HuH-7.5 (cell line): ENCODE measurements at regions not wholly inside any gene's neighbourhood (a gene's known extent, or its start where the extent isn't known, plus 50 kb on each side); places are given as distances from the start of the nearest gene placed in this dataset.
"Not testable (repeated sequence)": the region's sequence is repeated elsewhere in the genome, so short reads cannot be mapped to it uniquely, and the experiment has no call there.

Experiments
- DNase-seq: peaks from one replicate; pipeline ENCODE4 v3.0.0; 2011; ENCODE audit warnings: low spot score

DNA sequence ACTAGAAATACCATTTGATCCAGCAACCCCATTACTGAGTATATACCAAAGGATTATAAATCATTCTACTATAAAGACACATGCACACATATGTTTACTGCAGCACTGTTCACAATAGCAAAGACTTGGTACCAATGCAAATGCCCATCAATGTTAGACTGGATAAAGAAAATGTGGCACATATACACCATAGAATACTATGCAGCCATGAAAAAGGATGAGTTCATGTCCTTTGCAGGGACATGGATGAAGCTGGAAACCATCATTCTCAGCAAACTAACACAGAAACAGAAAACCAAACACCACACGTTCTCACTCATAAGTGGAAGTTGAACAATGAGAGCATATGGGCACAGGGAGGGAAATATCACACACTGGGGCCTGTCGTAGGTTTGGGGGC, 106.0 kb downstream of the SPATA18 start:
- DNase-seq: not testable (repeated sequence)

DNA sequence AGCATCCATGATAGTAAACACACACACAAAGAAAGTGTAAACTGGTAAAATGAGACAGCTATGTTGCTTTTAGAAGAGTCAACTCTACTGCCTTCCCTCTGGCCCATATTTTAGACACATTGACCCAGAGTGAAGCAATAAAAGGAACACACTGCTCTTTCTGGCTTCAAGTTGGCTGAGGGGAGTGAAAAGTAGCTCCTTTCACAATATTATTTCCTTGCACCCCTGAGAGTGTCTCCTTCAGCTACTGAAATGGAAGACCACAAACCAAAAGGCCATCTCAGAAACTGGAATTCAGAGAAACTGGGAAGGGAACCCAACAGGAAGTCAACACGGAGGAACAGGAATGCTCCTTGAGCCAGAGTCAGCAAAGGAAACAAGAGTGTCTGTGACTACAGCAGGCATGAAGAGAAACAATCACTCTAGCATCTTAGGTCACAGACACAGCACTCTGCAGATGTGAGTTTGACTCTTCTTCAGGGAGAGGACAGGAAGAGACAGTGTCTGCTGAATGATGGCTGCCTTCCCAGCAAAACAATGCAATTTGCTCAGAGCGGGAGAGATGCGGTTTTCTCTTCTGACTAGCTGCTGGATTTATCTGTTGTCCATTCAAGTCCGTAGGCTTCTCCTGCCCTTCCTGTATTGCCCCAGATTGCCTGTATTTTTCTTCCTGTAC, 106.7 kb downstream of the SPATA18 start:
- DNase-seq: no peak

- no peak for DNase-seq
Measured at GRCh38 chr4:52160859-52161258, 109.8 kb downstream of the SPATA18 start.

- no peak for DNase-seq
Measured at GRCh38 chr4:52164116-52164515, 113.0 kb downstream of the SPATA18 start.

DNA sequence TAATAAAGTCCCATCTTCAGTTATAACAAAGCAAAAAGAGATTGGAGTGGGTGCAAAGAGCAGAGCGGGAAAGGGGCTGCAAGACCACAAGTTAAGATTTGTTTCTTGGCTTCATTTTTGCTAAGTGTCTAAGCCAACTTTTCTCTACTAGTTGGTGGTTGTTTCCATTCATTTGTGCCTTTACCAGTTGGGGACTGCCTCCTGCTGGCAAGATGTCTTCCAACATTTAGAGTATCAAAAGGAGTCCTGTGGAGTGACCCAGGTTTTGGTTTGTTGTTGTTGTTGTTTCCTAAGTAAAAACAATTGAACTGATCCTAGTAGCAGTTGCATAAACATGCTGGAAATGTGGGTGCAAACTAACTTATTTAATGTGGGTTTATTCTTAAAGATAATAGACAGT, 121.1 kb downstream of the SPATA18 start:
- DNase-seq: no peak

- no peak for DNase-seq
Measured at GRCh38 chr4:52173470-52174045, 122.5 kb downstream of the SPATA18 start.

DNA sequence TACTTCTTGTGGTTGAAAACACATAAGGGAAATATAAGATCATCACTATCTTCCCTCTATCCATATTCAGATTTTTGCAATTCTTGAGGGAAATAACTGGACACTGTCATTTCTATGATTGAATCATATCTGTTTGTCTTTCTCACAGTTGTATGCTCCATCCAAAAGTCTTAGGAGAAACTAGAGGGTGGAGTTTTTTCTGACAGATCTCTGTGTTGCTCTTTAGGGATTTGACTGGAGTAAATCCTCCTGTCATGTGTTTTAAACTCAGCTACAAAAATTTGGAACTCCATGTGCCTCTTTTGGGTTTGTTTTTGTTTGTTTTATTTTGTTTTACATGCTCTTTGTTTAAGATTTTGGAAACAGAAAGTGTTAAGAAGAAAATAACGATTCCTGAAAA, 136.5 kb downstream of the SPATA18 start:
- no peak for DNase-seq

DNA sequence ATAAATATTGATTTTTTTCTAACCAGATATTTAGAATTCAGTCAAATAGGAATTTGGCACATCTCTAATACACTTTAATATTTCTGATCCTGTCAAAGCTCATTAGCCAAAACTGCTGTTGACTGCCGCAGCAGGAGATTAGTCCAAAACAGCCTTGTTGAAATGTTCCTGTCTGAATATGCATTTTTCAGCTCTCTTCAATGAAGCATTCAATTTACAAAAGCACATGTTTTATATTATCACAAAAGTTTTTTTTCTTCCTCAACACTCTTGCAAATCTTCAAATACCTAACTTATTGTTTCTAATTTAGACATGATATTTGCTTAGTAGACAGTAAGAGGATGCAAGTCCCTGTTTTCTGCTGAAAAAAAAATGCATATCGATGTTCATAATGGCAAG, 140.9 kb downstream of the SPATA18 start:
- no peak for DNase-seq

- DNase-seq: no peak
Measured at GRCh38 chr4:52192721-52193135, 141.6 kb downstream of the SPATA18 start.

DNA sequence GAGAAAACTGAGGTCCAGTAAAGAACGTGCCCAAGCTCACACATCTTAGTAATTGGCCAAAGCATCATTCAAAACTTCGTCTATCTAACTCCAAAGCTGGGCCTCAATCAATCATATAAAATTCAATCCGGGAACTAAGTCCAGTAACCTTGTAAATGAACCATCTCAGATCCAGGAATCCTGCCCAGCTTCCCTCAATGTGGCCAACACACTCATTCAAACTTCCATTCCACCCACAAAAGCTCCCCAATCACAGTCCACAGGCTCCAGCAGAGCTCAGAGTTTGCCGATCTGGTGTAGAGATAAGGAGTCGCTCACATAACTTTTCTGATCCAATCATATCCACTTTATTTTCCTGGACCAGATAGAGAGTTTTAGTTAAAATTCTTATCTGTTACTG, 144.8 kb downstream of the SPATA18 start:
- DNase-seq: no peak

- no peak for DNase-seq
Measured at GRCh38 chr4:52196606-52197130, 145.6 kb downstream of the SPATA18 start.

GRCh38 chr4:52197306-52197705, 146.2 kb downstream of the SPATA18 start:
- DNase-seq: no peak

DNA sequence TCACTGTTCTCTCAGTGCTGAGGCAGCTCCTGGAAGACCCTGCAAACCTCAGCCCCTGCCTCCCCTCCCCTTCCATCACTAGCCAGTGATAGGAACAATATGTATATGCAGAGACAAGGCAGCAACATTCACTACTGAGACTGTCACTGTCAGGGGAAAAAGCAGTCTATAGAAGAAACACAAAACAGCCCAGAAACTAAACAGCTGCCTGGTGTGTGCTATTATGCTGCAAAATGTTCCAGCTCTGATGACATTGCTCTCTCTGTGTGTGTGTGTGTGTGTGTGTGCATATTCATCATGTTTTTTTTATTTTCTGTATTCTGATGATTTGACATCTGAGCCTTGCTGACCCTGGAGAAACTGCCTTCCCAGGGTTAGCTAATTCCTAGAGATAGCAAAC, 147.2 kb downstream of the SPATA18 start:
- DNase-seq: no peak

- DNase-seq: no peak
Measured at GRCh38 chr4:52199574-52200338, 148.7 kb downstream of the SPATA18 start.

- DNase-seq: no peak
Measured at GRCh38 chr4:52200339-52200725, 149.2 kb downstream of the SPATA18 start.

GRCh38 chr4:52201715-52202114, 150.6 kb downstream of the SPATA18 start:
- DNase-seq: no peak

DNA sequence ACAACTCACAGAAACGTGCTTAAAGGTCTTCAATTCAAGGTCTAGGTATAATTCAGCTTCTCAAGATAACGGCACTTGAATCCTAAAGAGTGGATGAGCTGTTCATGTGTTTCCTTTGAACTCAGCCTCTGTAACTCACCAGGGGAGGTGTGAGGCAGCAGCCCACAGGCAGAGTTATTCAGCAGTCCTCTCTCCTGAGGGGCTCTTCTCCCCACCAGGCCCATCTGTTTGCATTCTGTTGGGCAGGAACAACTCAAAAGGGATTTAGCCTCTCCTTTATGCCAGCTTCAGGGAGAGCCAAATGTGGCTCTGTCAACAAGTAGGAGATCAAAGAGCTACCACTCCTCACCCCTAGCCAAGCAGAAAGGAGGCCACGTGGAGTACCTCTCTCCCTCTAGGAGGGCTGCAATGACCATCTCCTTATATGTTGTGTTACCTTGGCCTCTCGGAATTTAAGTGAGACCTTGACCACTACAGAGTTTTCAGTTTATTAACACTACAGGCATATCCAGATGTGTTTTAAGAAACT, 151.2 kb downstream of the SPATA18 start:
- no peak for DNase-seq

DNA sequence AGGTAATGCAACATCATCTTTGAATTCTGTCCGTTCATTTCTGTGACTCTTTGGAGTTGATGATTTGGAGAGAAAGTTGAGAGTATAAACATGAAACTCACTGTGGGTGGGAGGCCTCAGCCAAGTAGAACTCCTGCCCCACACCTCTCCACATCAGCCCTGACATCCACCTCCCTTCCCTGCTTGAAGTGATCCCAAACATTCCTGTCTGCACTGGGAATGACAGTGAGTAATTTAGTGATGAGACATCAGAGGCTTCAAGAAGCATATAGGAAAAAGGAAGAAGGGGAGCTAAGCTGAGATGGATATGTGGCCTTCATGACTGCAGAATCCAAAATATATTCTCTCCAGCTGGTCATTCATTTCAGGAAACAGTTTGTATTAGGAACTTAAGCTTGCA, 151.8 kb downstream of the SPATA18 start:
- no peak for DNase-seq

DNA sequence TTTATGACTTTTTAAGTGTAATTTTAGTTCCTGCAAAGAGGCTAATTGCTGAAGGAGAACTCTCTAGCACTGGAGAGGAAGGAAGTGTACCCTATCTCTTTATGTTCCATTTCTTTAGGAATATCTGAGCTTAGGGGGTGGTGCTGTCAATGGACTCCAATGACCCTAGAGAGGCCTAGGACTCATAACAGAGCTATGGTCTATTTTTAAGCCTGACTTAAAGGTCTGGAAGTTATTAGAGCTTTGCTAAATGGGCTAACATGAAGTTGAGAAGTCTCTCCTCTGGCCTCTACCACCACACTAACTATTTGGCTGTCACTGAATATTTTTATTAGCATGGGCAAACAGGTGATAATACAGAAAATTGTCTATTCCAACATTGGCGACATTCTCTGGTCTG, 152.2 kb downstream of the SPATA18 start:
- DNase-seq: no peak

GRCh38 chr4:52204921-52205320, 153.8 kb downstream of the SPATA18 start:
- no peak for DNase-seq

GRCh38 chr4:52207146-52207545, 156.0 kb downstream of the SPATA18 start:
- not testable (repeated sequence) for DNase-seq

GRCh38 chr4:52212702-52213101, 161.6 kb downstream of the SPATA18 start:
- DNase-seq: no peak

DNA sequence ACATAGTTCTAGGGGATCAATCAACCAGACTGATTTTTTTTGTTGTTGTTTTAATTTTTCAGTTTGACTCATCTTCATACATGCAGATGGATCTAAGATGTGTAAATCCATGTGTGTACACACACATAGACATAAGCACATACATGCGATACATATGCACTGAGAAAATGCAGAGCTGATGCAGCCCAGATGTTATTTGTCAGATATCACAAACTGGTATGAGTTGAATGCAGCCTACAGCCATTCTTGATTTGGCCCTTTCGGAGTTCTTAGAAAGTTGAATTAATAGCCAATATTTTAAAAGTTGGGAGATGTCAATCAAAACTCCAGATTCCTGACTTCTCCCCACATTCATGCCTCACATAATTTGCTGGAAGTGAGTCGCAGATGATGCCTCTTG, 180.4 kb downstream of the SPATA18 start:
- DNase-seq: no peak
